ENCODE measurements at regions not wholly inside any gene's neighbourhood (a gene's known extent, or its start where the extent isn't known, plus 50 kb on each side); places are given as distances from the start of the nearest gene placed in this dataset.

DNA sequence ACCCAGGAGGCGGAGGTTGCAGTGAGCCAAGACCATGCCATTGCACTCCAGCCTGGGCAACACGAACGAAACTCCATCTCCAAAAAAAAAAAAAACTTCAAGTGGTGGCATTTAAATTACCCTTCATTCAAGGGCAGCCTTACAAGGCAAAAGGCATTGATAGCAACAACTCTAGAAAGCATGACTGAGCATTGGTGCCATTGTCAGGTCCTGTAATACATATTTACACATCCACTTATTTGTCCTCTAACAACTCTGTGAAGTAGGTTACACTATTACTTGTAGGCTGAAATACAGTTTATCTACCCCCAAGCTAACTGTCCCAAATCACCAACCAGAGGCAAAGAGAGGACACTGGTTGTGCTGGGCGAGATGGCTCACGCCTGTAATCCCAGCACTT lies 52.7 kb upstream of the LARP1 start:
- Histone ChIP-seq H4K20me1 (replicated peaks; ENCODE audit: insufficient read depth) (no peaks in the 10 kb centered on the region), H2AFZ (no peak overlapping the region), H3K4me2 (no peak overlapping the region), H3F3A (replicated peaks; ENCODE audit: low read depth) (peaks cover 17% of the 10 kb centered on the region; the same call in 1 of the 2 replicates), H3K79me2 (replicated peaks; ENCODE audit: insufficient read depth) (peaks cover 36% of the 10 kb centered on the region), H3K27me3 (ENCODE audit: insufficient read depth) (no peaks in the 10 kb centered on the region), H3K36me3 (ENCODE audit: insufficient read depth) (no peaks in the 10 kb centered on the region), H3K9me2 (ENCODE audit: insufficient read depth) (no peaks in the 10 kb centered on the region), H3K4me3 (no peak overlapping the region), H3K4me1 (ENCODE audit: insufficient read depth) (peaks cover 17% of the 10 kb centered on the region), H3K27ac (ENCODE audit: low read depth) (no peak overlapping the region)
- H3K36me3 Mint-ChIP-seq (ENCODE audit: low read depth) = no peaks in the 10 kb centered on the region
- H3K4me3 Mint-ChIP-seq = no peak overlapping the region
- TF ChIP-seq POLR2AphosphoS5 (IDR thresholded peaks at IDR 0.05; ENCODE audit: low read depth) (no peak), ZNF114 (CRISPR knock-in tag; IDR thresholded peaks at IDR 0.05) (no peak), JUNB (IDR thresholded peaks at IDR 0.05; ENCODE audit: unreplicated experiment) (no peak), ZNF331 (CRISPR knock-in tag; IDR thresholded peaks at IDR 0.05; ENCODE audit: low read depth) (no peak), EZH2phosphoT487 (IDR thresholded peaks at IDR 0.05; ENCODE audit: unreplicated experiment) (no peak), NANOG (IDR thresholded peaks at IDR 0.05; ENCODE audit: borderline replicate concordance) (no peak), CREB1 (CRISPR knock-in tag; IDR thresholded peaks at IDR 0.05; ENCODE audit: low read depth) (no peak), EZH2 (IDR thresholded peaks at IDR 0.05; ENCODE audit: low read depth, unreplicated experiment) (no peak), STAT1 (IDR thresholded peaks at IDR 0.05; ENCODE audit: unreplicated experiment) (no peak)
- TF ChIP-seq, protein P1, sequence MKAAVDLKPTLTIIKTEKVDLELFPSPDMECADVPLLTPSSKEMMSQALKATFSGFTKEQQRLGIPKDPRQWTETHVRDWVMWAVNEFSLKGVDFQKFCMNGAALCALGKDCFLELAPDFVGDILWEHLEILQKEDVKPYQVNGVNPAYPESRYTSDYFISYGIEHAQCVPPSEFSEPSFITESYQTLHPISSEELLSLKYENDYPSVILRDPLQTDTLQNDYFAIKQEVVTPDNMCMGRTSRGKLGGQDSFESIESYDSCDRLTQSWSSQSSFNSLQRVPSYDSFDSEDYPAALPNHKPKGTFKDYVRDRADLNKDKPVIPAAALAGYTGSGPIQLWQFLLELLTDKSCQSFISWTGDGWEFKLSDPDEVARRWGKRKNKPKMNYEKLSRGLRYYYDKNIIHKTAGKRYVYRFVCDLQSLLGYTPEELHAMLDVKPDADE (IDR thresholded peaks at IDR 0.05) = no peak
- TF ChIP-seq, protein P2, sequence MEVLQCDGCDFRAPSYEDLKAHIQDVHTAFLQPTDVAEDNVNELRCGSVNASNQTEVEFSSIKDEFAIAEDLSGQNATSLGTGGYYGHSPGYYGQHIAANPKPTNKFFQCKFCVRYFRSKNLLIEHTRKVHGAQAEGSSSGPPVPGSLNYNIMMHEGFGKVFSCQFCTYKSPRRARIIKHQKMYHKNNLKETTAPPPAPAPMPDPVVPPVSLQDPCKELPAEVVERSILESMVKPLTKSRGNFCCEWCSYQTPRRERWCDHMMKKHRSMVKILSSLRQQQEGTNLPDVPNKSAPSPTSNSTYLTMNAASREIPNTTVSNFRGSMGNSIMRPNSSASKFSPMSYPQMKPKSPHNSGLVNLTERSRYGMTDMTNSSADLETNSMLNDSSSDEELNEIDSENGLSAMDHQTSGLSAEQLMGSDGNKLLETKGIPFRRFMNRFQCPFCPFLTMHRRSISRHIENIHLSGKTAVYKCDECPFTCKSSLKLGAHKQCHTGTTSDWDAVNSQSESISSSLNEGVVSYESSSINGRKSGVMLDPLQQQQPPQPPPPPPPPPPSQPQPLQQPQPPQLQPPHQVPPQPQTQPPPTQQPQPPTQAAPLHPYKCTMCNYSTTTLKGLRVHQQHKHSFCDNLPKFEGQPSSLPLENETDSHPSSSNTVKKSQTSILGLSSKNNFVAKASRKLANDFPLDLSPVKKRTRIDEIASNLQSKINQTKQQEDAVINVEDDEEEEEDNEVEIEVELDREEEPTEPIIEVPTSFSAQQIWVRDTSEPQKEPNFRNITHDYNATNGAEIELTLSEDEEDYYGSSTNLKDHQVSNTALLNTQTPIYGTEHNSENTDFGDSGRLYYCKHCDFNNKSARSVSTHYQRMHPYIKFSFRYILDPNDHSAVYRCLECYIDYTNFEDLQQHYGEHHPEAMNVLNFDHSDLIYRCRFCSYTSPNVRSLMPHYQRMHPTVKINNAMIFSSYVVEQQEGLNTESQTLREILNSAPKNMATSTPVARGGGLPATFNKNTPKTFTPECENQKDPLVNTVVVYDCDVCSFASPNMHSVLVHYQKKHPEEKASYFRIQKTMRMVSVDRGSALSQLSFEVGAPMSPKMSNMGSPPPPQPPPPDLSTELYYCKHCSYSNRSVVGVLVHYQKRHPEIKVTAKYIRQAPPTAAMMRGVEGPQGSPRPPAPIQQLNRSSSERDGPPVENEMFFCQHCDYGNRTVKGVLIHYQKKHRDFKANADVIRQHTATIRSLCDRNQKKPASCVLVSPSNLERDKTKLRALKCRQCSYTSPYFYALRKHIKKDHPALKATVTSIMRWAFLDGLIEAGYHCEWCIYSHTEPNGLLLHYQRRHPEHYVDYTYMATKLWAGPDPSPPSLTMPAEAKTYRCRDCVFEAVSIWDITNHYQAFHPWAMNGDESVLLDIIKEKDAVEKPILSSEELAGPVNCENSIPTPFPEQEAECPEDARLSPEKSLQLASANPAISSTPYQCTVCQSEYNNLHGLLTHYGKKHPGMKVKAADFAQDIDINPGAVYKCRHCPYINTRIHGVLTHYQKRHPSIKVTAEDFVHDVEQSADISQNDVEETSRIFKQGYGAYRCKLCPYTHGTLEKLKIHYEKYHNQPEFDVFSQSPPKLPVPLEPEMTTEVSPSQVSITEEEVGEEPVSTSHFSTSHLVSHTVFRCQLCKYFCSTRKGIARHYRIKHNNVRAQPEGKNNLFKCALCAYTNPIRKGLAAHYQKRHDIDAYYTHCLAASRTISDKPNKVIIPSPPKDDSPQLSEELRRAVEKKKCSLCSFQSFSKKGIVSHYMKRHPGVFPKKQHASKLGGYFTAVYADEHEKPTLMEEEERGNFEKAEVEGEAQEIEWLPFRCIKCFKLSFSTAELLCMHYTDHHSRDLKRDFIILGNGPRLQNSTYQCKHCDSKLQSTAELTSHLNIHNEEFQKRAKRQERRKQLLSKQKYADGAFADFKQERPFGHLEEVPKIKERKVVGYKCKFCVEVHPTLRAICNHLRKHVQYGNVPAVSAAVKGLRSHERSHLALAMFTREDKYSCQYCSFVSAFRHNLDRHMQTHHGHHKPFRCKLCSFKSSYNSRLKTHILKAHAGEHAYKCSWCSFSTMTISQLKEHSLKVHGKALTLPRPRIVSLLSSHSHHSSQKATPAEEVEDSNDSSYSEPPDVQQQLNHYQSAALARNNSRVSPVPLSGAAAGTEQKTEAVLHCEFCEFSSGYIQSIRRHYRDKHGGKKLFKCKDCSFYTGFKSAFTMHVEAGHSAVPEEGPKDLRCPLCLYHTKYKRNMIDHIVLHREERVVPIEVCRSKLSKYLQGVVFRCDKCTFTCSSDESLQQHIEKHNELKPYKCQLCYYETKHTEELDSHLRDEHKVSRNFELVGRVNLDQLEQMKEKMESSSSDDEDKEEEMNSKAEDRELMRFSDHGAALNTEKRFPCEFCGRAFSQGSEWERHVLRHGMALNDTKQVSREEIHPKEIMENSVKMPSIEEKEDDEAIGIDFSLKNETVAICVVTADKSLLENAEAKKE (CRISPR knock-in tag; IDR thresholded peaks at IDR 0.05) = no peak
- TF ChIP-seq, protein P3, sequence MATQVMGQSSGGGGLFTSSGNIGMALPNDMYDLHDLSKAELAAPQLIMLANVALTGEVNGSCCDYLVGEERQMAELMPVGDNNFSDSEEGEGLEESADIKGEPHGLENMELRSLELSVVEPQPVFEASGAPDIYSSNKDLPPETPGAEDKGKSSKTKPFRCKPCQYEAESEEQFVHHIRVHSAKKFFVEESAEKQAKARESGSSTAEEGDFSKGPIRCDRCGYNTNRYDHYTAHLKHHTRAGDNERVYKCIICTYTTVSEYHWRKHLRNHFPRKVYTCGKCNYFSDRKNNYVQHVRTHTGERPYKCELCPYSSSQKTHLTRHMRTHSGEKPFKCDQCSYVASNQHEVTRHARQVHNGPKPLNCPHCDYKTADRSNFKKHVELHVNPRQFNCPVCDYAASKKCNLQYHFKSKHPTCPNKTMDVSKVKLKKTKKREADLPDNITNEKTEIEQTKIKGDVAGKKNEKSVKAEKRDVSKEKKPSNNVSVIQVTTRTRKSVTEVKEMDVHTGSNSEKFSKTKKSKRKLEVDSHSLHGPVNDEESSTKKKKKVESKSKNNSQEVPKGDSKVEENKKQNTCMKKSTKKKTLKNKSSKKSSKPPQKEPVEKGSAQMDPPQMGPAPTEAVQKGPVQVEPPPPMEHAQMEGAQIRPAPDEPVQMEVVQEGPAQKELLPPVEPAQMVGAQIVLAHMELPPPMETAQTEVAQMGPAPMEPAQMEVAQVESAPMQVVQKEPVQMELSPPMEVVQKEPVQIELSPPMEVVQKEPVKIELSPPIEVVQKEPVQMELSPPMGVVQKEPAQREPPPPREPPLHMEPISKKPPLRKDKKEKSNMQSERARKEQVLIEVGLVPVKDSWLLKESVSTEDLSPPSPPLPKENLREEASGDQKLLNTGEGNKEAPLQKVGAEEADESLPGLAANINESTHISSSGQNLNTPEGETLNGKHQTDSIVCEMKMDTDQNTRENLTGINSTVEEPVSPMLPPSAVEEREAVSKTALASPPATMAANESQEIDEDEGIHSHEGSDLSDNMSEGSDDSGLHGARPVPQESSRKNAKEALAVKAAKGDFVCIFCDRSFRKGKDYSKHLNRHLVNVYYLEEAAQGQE (IDR thresholded peaks at IDR 0.05; ENCODE audit: unreplicated experiment) = no peak
- TF ChIP-seq, protein P4, sequence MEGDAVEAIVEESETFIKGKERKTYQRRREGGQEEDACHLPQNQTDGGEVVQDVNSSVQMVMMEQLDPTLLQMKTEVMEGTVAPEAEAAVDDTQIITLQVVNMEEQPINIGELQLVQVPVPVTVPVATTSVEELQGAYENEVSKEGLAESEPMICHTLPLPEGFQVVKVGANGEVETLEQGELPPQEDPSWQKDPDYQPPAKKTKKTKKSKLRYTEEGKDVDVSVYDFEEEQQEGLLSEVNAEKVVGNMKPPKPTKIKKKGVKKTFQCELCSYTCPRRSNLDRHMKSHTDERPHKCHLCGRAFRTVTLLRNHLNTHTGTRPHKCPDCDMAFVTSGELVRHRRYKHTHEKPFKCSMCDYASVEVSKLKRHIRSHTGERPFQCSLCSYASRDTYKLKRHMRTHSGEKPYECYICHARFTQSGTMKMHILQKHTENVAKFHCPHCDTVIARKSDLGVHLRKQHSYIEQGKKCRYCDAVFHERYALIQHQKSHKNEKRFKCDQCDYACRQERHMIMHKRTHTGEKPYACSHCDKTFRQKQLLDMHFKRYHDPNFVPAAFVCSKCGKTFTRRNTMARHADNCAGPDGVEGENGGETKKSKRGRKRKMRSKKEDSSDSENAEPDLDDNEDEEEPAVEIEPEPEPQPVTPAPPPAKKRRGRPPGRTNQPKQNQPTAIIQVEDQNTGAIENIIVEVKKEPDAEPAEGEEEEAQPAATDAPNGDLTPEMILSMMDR (conservative IDR thresholded peaks at IDR 0.05; ENCODE audit: low read depth in 2 of 2) = no peak
- H3K9me3 Mint-ChIP-seq = no peaks in the 10 kb centered on the region
- peaks cover 27% of the 10 kb centered on the region for H3K4me1 Mint-ChIP-seq
- ATAC-seq = no peak
- H3K27ac Mint-ChIP-seq = no peak overlapping the region
- no peak for DNase-seq (ENCODE audit: low spot score)
- no peaks in the 10 kb centered on the region for H3K27me3 Mint-ChIP-seq (ENCODE audit: insufficient read depth, low read depth, poor library complexity)
